Testis (tissue), 2 donors: ENCODE measurements at regions not wholly inside any gene's neighbourhood (a gene's known extent, or its start where the extent isn't known, plus 50 kb on each side); places are given as distances from the start of the nearest gene placed in this dataset.
"Not testable (repeated sequence)": the region's sequence is repeated elsewhere in the genome, so short reads cannot be mapped to it uniquely, and the experiment has no call there.

Experiments used
- DNase-seq: peaks from one replicate; pipeline ENCODE4 v3.0.0-alpha.2; 2019
- H3K27ac ChIP-seq, 2 donors: fragments of 200-600 bp; sonication (generic); one replicate each; pipeline ENCODE4 v1.5.1; 2019
- H3K27me3 ChIP-seq: fragments of 200-600 bp; sonication (generic); one replicate; pipeline ENCODE4 v1.5.1; 2019
- H3K36me3 ChIP-seq: fragments of 200-600 bp; sonication (generic); one replicate; pipeline ENCODE4 v1.5.1; 2017; ENCODE audit warnings: low read depth; ENCODE audit errors: missing control alignments
- H3K4me1 ChIP-seq: fragments of 200-600 bp; sonication (generic); one replicate; pipeline ENCODE4 v1.5.1; 2019
- H3K4me3 ChIP-seq, 2 donors: fragments of 200-600 bp; sonication (generic); one replicate each; pipeline ENCODE4 v1.5.1; 2017 to 2019
- H3K9me3 ChIP-seq: fragments of 200-600 bp; sonication (generic); one replicate; pipeline ENCODE4 v1.5.1; 2017
- POLR2A ChIP-seq: fragments of 450-650 bp; IDR thresholded peaks from one replicate; pipeline ENCODE4 v1.6.1; 2017; ENCODE audit warnings: antibody characterized with exemption, mild to moderate bottlenecking, moderate library complexity
- whole genome bisulfite sequencing, 2 donors: methylation state at CpG; one replicate each; pipeline ENCODE4 v1.1.5; 2018; 5-methylcytosine and 5-hydroxymethylcytosine counted together
- intact Hi-C: fragments of 100-400 bp; cut with DNase I; formaldehyde crosslinking; loops from one replicate; pipeline ENCODE4 v1.15.1; 2023; ENCODE audit warnings: low total_unique reads
- TF ChIP-seq, protein P1 (sequence below), 3 experiments: fragments of 450-650 bp in 2 of 3; fragments of 200-600 bp in 1 of 3; sonication (generic) in 1 of 3; IDR thresholded peaks; one replicate each; pipeline ENCODE4 v1.5.1; 2016 to 2019; ENCODE audit warnings: antibody characterized with exemption in 3 of 3, mild to moderate bottlenecking in 2 of 3, moderate library complexity in 1 of 3

DNA sequence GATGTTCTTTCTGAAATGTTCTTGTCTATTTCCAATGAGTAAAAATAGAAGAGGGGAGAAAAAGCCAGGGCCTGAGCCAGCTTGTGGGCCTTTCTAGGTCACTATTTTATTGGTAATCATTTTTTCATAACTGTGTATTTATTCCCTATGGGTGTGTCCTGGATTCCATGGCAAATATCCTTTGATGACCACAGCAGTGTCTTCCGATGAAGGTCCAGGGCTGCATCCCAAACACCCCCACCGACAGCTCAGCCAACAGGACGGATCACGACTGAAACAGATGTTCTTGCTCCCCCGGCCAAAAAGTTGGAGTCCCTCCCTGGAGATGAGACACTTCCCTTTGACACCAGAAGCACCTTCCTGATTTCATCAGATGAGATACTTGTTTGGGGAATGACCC lies 105.4 kb upstream of the PLEKHG1 start:
- TF ChIP-seq, protein P1, sequence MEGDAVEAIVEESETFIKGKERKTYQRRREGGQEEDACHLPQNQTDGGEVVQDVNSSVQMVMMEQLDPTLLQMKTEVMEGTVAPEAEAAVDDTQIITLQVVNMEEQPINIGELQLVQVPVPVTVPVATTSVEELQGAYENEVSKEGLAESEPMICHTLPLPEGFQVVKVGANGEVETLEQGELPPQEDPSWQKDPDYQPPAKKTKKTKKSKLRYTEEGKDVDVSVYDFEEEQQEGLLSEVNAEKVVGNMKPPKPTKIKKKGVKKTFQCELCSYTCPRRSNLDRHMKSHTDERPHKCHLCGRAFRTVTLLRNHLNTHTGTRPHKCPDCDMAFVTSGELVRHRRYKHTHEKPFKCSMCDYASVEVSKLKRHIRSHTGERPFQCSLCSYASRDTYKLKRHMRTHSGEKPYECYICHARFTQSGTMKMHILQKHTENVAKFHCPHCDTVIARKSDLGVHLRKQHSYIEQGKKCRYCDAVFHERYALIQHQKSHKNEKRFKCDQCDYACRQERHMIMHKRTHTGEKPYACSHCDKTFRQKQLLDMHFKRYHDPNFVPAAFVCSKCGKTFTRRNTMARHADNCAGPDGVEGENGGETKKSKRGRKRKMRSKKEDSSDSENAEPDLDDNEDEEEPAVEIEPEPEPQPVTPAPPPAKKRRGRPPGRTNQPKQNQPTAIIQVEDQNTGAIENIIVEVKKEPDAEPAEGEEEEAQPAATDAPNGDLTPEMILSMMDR (IDR thresholded peaks at IDR 0.05), result no peak
- no peak for TF ChIP-seq POLR2A
- H3K27ac ChIP-seq, result no peak overlapping the region
- intact Hi-C loops, result no loop called here
- H3K27me3 ChIP-seq, result no peaks in the 10 kb centered on the region
- H3K9me3 ChIP-seq, result no peaks in the 10 kb centered on the region
- H3K4me1 ChIP-seq, result no peaks in the 10 kb centered on the region
- 50 to 71% methylated on average over 5 of the region's 5 CpGs for WGBS, 2 donors
- no peak overlapping the region for H3K4me3 ChIP-seq
- no peak for DNase-seq
- H3K36me3 ChIP-seq, result no peaks in the 10 kb centered on the region

DNA sequence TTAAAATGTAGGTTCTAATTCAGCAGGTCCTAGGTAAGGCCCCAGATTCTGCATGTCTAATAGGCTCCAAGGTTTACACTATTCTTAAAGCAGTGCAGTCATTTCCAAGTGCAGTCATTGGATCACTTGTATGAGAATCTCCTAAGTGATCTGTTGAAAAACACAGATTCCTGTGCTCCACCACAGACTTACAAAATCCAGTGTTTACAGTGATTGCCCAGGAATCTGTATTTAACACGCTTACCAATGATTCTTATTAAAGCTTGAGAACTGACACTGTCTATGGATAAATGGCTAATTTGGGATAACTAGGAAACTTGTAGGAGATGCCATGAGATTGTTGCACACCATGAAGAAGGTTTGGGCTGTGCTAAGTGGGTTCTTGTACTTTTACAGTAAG lies 104.6 kb upstream of the PLEKHG1 start:
- intact Hi-C loops, result no loop called here
- no peak overlapping the region for H3K4me3 ChIP-seq
- 91 to 100% methylated on average over 1 of the region's 1 CpG for WGBS, 2 donors

DNA sequence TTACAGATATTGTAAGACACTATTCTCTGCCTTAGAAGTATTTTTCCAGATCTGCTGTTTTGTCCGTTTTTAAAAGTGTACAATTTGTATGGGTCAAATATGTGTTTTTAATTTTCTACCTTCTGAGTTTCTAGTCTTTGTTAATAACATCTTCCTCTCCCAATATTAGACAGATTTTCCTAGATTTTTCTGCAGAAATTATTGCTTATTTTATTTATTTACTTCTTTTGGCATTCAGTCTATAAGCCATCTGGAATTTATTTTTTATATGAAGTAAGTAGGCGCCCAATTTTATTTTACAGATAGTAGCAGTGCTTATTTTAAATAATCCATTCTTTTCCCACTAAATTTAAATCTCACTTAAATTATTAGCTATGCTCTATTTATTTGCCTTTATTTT lies 103.1 kb upstream of the PLEKHG1 start:
- H3K27ac ChIP-seq, result no peak overlapping the region
- no peak overlapping the region for H3K4me3 ChIP-seq
- DNase-seq, result no peak
- no peaks in the 10 kb centered on the region for H3K36me3 ChIP-seq
- no peaks in the 10 kb centered on the region for H3K9me3 ChIP-seq
- intact Hi-C loops, result no loop called here
- WGBS, 2 donors, result 84 to 92% methylated on average over 2 of the region's 2 CpGs
- no peak for TF ChIP-seq POLR2A
- TF ChIP-seq, protein P1 (IDR thresholded peaks at IDR 0.05), result no peak
- no peaks in the 10 kb centered on the region for H3K27me3 ChIP-seq
- H3K4me1 ChIP-seq, result no peaks in the 10 kb centered on the region

More for the DNA sequence above, 104.6 kb upstream of the PLEKHG1 start:
- TF ChIP-seq, protein P1 (IDR thresholded peaks at IDR 0.05), result no peak
- no peak for TF ChIP-seq POLR2A
- H3K27me3 ChIP-seq, result no peaks in the 10 kb centered on the region
- H3K27ac ChIP-seq, result no peak overlapping the region
- no peaks in the 10 kb centered on the region for H3K9me3 ChIP-seq
- H3K36me3 ChIP-seq, result no peaks in the 10 kb centered on the region
- H3K4me1 ChIP-seq, result no peaks in the 10 kb centered on the region
- DNase-seq, result no peak

DNA sequence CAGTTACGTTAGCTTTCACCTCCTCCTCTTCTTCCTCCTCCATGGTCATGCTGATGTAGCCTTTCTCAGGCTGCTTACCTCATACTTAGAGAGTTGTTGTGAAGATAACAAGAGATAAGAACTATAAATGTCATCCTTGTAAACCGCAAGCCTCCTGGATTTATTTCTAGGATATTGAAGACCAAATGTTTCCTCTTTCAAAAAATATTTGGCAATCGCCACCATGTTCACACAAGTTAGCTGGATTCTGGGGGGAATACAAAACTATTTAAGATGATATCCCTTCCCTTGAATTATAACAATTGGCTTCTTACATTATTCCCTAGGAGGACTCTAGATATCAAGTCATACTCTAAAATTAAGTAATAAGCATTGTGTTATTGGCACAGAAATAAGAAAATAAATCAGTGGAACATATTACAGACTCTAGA lies 99.8 kb upstream of the PLEKHG1 start:
- no peak overlapping the region for H3K27ac ChIP-seq
- 64 to 73% methylated on average over 3 of the region's 3 CpGs for WGBS, 2 donors
- intact Hi-C loops, result no loop called here
- H3K4me3 ChIP-seq, result no peak overlapping the region
- H3K9me3 ChIP-seq, result no peaks in the 10 kb centered on the region
- no peaks in the 10 kb centered on the region for H3K27me3 ChIP-seq
- H3K4me1 ChIP-seq, result no peaks in the 10 kb centered on the region
- DNase-seq, result no peak
- no peaks in the 10 kb centered on the region for H3K36me3 ChIP-seq
- TF ChIP-seq, protein P1 (IDR thresholded peaks at IDR 0.05), result no peak
- TF ChIP-seq POLR2A, result no peak

DNA sequence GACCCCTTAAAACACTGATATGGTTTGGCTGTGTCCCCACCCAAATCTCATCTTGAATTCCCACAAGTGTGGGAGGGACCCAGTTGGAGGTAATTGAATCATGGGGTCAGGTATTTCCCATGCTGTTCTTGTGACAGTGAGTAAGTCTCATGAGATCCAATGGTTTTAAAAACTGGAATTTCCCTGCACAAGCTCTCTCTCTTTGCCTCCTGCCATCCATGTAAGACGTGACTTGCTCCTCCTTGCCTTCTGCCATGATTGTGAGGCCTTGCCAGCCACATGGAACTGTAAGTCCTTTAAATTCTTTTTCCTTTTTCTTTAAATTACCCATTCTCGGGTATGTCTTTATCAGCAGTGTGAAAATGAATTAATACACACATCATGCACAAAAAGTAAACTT lies 99.1 kb upstream of the PLEKHG1 start:
- H3K4me1 ChIP-seq, H3K27ac ChIP-seq, DNase-seq, H3K4me3 ChIP-seq, H3K9me3 ChIP-seq, intact Hi-C loops, H3K36me3 ChIP-seq, H3K27me3 ChIP-seq: not testable (repeated sequence)
- WGBS, 2 donors, result 41 to 88% methylated on average over 2 of the region's 2 CpGs
